Dedifferentiated amniotic fluid mesenchymal stem cell (primary cell): ENCODE measurements at regions not wholly inside any gene's neighbourhood (a gene's known extent, or its start where the extent isn't known, plus 50 kb on each side); places are given as distances from the start of the nearest gene placed in this dataset.
"Not testable (repeated sequence)": the region's sequence is repeated elsewhere in the genome, so short reads cannot be mapped to it uniquely, and the experiment has no call there.

Experiments
- DNase-seq: peaks from one replicate; pipeline ENCODE4 v3.0.0-alpha.2; 2016; ENCODE audit errors: extremely low spot score

DNA sequence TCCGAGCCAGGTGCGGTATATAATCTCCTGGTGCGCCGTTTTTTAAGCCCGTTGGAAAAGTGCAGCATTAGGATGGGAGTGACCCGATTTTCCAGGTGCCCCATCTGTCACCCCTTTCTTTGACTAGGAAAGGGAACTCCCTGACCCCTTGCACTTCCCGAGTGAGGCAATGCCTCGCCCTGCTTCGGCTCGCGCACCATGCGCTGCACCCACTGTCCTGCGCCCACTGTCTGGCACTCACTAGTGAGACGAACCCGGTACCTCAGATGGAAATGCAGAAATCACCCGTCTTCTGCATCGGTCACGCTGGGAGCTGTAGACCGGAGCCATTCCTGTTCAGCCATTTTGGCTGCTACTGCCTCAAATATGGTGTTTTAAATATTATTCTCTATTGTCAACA, 198.0 kb downstream of the MEIS1 start:
- not testable (repeated sequence) for DNase-seq

DNA sequence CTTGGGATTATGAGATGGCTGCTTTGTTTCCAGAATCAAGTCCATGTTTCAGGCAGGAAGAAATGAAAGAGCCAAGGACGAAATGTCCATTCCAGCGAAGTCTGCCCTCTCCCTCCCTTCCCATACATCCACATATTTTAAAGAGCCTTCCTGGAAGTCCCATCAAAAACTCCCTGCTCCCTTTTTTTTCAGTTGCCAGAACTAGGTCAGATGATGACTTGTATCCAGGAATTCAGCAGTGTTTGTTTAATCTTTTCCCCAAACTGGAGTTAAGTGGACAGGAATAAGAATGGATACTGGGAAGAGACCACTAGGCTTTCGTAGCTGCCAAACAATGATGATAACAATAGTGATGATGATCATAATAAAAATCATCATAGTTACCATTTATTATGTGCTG, 198.7 kb downstream of the MEIS1 start:
- no peak for DNase-seq

DNA sequence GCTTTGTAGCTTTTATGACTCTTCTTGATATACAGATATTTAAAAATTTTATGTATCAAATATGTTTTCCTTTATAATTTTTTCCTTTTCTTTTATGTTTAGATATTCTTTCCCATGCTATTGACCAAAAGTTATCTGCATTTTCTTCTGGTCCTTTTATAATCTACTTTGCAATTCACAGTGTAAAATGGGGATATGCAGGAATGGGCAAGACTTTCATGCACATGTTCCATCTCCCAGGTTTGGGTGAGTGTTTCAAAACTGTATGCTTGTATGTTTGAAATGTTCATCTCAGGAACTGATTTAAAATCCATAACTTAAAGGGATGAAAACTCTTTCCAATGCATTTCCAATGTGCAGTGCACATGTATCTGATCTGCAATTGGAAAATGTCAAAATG, 199.9 kb downstream of the MEIS1 start:
- no peak for DNase-seq

DNA sequence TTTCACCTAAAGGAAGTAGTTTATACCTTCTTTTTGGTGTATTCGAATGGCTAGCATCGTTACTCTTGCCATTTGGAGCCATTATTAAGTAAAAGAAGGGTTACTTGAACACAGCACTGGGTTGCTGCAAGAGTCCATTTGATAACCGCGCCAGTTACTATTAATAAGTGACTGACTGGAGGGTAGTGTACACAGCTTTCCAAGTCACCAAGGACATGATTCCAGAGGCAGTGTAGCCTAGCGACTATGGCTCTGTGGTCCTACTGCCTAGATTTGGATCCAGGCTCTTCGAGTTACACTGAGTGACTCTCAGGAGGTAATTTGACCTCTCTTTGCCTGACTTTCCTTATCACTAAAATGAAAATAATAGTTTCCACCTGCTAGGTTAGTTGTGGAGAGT, 206.8 kb downstream of the MEIS1 start:
- no peak for DNase-seq

DNA sequence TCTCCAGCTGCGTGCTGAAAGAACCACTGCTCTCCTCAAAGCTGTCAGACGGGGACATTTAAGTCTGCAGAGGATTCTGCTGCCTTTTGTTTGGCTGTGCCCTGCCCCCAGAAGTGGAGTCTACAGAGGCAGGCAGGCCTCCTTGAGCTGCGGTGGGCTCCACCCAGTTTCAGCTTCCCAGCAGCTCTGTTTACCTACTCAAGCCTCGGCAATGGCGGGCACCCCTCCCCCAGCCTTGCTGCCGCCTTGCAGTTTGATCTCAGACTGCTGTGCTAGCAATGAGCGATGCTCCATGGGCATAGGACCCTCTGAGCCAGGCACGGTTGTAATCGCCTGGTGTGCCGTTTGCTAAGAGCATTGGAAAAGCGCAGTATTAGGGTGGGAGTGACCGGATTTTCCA, 213.2 kb downstream of the MEIS1 start:
- DNase-seq = not testable (repeated sequence)

DNA sequence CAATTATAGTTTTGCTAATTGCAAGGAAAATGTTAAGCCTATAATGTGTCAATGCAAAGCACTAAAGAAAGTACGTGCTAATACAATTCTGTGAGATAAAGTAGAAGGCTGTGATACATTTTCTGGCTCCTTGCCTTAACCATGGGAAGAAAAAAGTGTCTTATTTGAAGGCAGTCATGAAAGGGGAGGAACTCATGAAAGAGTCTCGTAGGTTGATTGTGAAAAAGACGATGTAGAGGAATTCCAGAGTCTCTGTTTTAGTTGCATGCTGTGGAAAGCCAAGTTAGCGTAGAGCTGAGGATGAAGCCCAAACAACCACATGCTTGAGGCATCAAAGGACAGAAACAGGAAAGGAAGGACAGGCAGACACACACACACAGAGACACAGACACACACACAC, 214.1 kb downstream of the MEIS1 start:
- no peak for DNase-seq

DNA sequence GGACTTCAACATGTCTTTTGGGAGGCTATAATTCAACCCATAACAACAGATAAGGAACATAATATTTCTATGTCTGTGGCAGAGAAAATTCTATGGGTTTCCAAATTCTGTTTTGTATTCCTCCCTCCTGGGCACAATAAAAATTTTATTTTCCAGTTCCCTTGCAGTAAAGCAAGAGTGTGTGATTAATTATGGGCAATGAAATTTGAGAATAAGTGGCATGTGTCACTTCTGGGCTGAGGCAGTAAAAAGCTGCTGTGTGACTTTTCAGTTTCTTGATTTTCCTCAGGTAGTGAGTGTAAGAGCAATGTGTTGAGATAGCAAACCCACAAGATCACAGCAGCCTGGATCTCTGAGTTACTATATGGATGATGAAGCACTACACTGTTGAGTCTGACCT, 216.4 kb downstream of the MEIS1 start:
- DNase-seq = no peak

DNA sequence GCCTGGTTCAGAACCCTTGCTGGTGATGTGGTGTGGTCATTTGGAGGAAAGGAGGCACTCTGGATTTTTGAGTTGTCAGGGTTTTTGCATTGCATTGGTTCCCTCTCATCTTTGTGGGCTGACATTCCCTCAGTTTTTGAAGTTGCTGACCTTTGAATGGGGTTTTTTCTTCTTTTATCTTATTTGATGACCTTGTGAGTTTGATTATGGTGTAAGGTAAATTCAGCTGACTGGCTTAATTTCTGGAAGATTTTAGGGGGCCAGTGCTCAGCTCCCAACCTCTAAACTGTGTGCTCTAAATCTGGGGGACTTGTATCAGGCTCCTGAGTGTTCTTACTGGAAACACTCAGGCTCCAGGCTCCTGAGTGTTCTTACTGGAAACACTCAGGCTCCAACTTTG, 225.9 kb downstream of the MEIS1 start:
- DNase-seq = no peak

DNA sequence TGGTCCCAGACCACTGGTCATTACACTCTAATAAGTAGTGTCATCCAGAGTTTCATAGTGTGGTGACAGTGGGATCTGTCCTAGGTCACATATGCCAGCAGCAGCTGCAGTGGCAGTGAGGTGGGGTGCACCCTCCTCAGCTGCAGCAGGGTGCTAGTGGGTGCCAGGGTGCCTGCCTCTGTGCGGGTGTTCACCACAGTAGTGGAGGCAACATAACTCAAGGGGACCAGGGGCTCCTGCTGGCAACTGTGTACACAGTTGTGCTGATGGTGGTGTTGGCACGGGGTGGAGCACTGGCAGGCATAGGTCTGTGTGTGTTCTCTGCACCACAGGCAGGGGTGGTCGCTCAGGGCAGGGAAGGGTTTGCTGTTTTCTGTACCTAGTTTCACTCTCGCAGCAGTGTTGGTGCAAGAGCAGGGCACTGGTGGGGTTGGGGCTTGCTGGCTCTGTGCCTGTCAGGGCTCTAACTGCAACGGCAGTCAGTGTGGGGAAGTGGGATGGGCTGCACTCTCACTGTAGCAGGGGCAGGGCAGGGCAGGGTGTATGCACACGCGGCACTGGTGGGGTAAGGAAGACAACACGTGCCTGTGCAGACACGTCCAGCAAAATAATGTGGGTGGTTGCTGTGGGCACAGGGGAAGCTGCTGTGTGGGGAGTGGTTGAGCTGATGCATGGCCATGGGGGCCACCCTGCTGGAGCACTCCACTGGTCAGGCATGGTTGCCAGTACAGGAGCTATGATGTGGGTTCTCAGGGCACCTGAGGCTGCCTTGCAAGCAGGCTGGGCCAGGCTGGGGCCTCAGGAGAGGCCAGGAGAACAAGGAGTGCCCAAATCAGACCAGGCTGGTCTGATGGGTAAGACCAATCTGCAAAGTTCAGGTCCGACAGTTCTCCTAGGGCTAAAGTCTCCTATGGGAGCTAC, 226.6 kb downstream of the MEIS1 start:
- DNase-seq = no peak

DNA sequence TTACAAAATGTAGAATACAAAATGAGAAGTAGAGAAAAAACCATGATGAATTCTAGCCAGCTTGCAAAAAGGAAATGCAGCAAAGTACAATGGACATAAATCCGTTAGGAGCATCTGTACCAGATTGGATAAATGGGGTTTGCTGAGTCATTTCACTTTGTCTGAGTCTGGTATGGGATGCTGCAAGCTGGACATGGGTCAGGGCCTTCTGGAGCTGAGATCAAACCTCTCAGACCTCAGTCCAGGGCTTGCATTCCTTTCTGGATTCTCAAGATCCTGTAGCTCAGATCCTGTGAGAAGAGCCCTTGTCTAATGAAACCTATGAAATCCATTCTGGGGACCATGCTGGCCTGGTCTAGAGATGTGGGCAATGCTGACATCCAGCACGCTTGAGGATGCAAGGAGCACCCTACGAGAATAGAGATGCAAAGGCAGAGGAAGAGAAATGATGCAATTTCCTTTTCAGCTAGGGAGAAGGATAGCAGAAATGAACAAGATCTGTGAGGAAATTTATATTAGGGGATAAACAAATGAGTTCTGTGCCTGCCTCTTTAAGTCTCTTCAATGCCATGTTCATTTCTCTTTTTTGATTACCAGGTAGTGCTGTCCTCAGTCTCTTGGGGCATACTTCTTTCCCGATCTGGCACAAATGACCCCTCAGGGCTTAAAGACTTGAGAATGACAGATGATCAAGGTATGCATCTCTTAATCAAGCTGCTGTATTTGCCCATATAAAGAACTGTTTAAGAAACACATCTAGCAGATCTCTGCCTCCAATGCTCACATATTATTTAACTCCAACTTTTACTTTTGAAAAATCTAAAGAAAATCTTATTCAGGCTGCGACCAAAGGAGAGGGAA, 230.4 kb downstream of the MEIS1 start:
- DNase-seq = no peak

DNA sequence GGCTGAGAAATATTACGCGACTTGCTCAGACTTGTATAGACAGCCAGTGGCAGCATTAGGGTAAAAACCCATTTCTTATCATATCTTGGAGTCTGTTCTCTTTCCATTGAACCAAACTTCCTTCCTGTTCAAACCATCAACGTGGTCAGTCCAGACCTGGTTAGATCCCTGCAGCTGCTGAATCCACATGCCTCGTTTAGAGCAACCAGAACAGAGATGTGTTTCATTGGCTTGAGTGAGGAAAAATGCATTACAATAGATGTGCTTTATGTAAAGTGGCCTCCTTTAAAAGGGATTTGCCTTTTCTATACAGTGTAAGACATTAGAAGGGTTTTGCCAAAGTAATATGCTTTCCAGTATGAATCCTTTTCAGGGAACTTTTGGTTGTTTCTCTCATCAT, 232.4 kb downstream of the MEIS1 start:
- no peak for DNase-seq

DNA sequence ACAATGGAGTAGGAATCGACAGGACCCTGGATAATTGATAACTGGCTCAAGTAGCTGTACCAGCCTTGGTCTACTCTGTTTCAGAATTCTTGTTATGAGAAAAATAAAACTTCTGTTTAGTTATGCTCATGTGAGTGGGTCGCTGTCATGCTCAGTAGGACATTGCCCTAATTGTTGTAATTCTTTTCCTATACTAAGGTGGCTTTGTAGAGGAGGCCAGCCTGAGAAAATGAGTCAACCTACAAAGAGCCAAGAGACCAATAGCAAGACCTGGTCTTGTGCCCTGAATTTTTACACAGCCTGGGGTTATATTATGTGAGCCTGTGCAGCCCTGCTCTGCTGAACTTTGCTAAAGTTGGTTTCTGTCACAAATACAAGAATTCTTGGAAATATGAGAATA, 238.4 kb downstream of the MEIS1 start:
- DNase-seq = no peak

DNA sequence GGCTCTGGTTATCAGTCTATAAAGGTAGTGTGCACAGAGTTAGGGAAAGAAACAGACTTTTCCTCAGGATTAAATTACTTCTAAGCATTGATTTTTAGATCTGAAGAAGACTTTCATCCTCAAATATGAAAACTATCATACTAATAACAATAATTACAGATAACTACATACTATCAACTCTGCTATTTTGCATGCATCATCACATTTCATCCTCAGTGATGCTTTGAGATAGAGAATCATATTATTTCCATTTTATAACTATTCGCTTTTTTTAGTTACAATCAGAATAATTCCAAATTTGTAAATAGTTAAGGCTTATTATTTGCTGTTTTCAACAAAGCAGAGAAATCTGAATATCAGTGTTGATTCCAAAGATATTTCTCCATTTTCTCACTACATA, 239.2 kb downstream of the MEIS1 start:
- DNase-seq = no peak

DNA sequence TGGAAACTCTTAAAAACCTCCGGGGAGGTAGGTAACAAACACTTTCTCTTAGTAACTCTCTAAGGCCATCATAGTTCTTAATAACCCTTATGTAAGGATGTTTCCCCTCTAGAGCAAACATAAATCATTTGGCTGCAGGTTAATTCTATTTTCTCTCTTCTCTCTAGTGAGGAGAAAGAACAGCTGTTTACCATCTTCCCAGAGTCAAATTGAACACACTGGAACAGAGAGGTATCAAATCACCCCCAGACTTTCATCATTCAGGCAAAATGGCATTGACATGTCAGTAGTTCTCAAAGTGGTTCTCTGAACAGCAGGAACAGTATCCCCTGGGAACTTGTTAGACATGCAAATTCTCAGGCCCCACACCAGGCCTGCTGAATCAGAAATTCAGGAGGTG, 240.7 kb downstream of the MEIS1 start:
- DNase-seq = no peak

DNA sequence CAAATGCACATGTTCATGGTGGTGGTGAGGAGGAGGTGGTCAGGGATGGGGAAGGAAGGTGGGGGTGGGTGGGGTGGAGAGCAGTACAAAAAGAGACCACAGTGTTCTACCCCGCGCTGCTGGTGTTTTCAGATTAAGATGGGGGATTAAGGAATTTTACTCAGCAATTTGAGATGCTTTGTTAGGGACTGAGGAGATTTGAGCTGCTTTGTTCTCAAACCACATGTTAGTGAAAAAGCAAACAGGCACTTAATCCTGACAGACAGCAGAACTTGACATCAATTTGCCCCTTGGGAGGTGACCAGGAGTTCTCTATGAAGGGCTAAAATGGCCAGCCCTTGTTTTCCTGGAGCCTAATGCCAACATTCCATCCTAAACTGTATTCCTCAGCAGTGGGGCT, 244.5 kb downstream of the MEIS1 start:
- DNase-seq = no peak

DNA sequence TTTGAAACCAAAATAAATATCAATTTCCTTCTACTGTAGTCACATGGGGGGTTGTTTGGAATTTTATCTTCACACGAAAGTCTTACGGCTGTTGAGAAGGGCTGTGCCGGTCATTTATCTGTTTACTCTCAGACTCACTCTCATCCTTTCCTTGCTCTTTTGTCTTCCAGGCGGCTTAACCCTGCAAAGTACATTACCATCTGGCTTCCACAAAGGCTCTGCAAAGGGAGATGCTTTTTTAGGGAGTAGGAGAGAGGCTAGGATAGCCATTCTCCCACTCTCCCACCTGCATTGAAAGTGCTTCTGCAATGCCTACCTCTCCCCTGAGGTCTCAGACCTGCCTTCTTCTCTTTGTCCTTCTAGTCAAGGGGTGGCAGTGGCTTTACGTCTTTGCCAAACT, 247.6 kb downstream of the MEIS1 start:
- no peak for DNase-seq

DNA sequence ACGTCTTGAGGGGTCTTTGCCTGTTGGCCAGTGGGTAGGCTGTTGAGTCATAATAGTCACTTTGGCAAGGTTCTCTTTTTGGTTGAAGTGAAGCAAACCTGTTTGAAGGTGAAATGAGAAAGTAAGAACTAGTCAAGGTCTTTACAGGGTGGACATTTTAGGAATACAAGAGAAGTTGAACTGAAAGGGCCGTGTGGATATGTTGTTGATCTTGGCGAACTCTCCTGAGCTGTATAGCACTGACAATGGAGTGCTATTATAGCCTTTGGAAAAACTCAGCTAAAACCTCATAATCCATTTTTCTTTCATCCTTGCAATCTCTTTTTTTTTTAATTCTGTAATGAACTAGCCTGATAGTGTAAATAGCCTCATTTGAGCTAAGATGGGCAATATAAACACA, 248.1 kb downstream of the MEIS1 start:
- DNase-seq = no peak

DNA sequence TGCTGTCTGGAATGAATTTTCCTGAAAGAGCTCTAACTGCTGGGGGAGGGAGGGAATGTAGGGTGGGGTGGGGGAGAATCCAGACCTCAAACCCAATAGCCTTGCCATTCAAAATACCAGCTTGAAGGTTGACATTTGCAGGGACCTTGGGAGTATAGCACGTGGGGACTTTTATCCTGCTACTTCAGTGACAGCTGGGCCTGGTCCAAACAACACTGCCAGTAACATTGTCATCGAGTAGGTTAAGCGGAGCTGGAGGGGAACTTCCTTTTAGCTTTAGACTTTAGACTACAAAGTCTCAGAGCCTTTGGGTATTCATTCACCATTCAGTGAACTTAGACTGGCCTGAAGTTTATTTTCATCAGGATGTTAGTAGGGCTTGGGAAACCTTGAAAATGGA, 248.7 kb downstream of the MEIS1 start:
- DNase-seq = no peak

DNA sequence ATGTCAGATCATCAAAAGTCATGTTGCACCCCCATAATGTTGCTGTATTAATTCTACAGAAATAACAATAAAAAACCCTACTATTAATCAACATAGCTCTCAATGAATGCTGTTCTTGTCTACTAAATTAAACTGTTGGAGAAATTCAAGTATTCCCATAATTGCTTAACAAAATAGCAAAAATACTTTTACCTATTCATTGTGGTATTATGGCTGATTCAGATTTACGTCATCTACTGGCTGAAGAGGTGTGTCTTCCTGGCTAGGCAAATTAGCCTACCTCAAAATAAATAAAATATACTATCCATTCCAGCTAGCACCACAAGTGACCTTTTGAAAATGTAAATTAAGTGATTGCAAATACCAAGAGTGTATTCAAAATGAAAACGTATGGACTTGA, 249.4 kb downstream of the MEIS1 start:
- no peak for DNase-seq

DNA sequence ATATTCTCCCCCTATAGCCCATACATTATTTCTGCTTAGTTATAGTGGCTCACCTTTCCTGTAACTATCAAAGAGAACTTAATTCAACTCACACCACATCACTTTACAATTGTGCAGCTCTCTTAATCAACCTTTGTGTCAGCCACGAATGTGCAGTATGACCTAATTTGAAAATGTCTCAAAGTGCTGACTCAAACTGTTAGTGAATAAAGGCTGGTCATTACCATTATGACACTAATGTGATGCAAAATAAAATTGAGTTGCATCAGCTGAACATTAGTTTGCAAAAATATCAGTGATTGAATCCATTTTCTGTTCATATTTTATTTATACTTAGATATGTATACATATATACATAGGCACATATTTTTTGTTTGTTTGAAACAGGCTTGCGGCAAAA, 251.8 kb downstream of the MEIS1 start:
- DNase-seq = no peak

DNA sequence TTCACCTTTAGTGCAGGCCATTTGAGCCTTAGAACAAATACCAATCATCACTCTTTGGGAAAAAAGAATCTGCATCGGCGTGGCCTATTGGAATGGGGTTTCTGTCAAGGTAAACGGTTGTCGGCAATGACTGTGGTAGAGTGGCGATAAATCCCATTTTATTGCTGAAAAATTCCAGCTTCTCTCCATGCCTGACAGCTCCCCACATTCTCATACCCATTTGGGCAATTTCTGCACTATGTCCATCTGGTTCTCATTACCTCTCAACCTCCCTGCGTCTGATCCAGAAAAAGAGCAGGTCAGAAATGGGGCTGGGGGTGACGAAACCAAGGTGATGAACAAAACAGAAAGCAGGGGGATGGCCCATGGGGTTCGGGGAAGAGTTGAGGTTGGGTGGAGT, 254.0 kb downstream of the MEIS1 start:
- DNase-seq = no peak

DNA sequence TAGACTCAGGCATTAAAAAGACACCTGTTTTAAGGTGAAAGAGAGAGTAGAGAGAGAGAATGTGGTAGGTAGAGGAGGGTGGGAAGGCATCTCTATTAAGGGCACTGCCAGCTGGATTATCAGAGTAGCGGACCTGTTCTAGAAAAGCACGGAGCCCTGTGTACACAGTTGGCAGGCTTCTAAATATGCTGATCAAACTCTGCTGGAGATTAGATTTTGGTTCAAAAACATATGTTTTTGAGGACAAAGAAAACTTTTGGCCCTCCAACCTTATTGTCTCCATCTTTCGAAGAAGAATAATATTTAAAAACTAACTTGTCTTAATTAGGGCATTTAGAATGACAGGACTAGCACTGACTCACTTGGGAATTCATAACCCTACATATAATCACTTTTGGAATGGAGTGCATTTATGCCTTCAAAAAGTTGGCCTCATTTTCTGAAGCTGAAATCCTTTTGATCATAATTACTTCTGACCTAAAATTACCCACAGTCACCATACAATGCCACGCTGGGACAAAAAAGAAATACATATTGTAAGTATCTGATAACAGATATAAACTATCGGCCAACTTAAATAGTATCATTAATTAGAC, 254.6 kb downstream of the MEIS1 start:
- DNase-seq = no peak
